HEK293T (cell line): ENCODE measurements at regions not wholly inside any gene's neighbourhood (a gene's known extent, or its start where the extent isn't known, plus 50 kb on each side); places are given as distances from the start of the nearest gene placed in this dataset.

Experiments
- BHLHE40 ChIP-seq: fragments of 450-650 bp; IDR thresholded peaks from 2 replicates; pipeline ENCODE4 v1.6.1; 2016; ENCODE audit warnings: mild to moderate bottlenecking, moderate library complexity, borderline replicate concordance
- FOXA1 ChIP-seq: fragments of 450-650 bp; IDR thresholded peaks from 2 replicates; pipeline ENCODE4 v1.6.1; 2016; ENCODE audit warnings: mild to moderate bottlenecking
- FOXK2 ChIP-seq: fragments of 450-650 bp; IDR thresholded peaks from 2 replicates; pipeline ENCODE4 v1.6.1; 2016; ENCODE audit warnings: mild to moderate bottlenecking
- FOXM1 ChIP-seq: fragments of 450-650 bp; IDR thresholded peaks from 2 replicates; pipeline ENCODE4 v1.6.1; 2017; ENCODE audit warnings: mild to moderate bottlenecking, borderline replicate concordance
- LEF1 ChIP-seq: fragments of 450-650 bp; IDR thresholded peaks from 2 replicates; pipeline ENCODE4 v1.6.1; 2017; ENCODE audit warnings: mild to moderate bottlenecking, borderline replicate concordance
- NFRKB ChIP-seq: fragments of 450-650 bp; IDR thresholded peaks from 2 replicates; pipeline ENCODE4 v1.6.1; 2016; ENCODE audit warnings: mild to moderate bottlenecking, moderate library complexity
- SP1 ChIP-seq: fragments of 450-650 bp; IDR thresholded peaks from 2 replicates; pipeline ENCODE4 v1.6.1; 2017
- TARDBP ChIP-seq: fragments of 450-650 bp; IDR thresholded peaks from 2 replicates; pipeline ENCODE4 v1.6.1; 2016

- TF ChIP-seq BHLHE40, result no peak
- no peak for TF ChIP-seq FOXA1
- TF ChIP-seq SP1, result no peak
- TF ChIP-seq FOXK2, result no peak
- TF ChIP-seq TARDBP, result no peak
- no peak for TF ChIP-seq FOXM1
- no peak for TF ChIP-seq LEF1
- TF ChIP-seq NFRKB, result no peak
These were observed 236.0 kb upstream of the GOLIM4 start for GRCh38 chr3:168331756-168332155.
